SU-DHL-6 (cell line): ENCODE measurements at regions not wholly inside any gene's neighbourhood (a gene's known extent, or its start where the extent isn't known, plus 50 kb on each side); places are given as distances from the start of the nearest gene placed in this dataset.

Source experiments
- H2AFZ ChIP-seq: fragments of 200-600 bp; sonication (generic); 2 replicates; pipeline ENCODE4 v1.6.1; 2014; ENCODE audit warnings: low read depth, mild to moderate bottlenecking, moderate library complexity, mixed read lengths, antibody characterized with exemption, low read length; ENCODE audit not compliant: severe bottlenecking
- H3F3A ChIP-seq: fragments of 200-600 bp; shearing (Covaris generic); 2 replicates; pipeline ENCODE4 v1.6.0; 2016; ENCODE audit warnings: antibody characterized with exemption, mild to moderate bottlenecking; ENCODE audit not compliant: insufficient read depth
- H3K27ac ChIP-seq: fragments of 200-600 bp; sonication (generic); 2 replicates; pipeline ENCODE4 v1.5.1; 2016; ENCODE audit warnings: low read depth, mild to moderate bottlenecking, low read length, moderate library complexity, mixed read lengths
- H3K27me3 ChIP-seq: fragments of 200-600 bp; sonication (generic), shearing (Covaris generic); 2 replicates; pipeline ENCODE4 v1.6.0; 2014; ENCODE audit warnings: mild to moderate bottlenecking, low read length
- H3K36me3 ChIP-seq: fragments of 200-600 bp; sonication (generic); 2 replicates; pipeline ENCODE4 v1.6.1; 2014; ENCODE audit warnings: mild to moderate bottlenecking, low read length, mixed read lengths
- H3K4me2 ChIP-seq: fragments of 300-600, 200-600 bp; shearing (Covaris generic), sonication (generic); 2 replicates; pipeline ENCODE4 v1.6.0; 2014; ENCODE audit warnings: low read length, low read depth, mild to moderate bottlenecking; ENCODE audit not compliant: poor library complexity, severe bottlenecking
- H3K4me3 ChIP-seq: fragments of 200-600 bp; sonication (generic); 2 replicates; pipeline ENCODE4 v1.5.1; 2014; ENCODE audit warnings: antibody characterized with exemption, low read length, mild to moderate bottlenecking, mixed read lengths; ENCODE audit not compliant: insufficient read depth, poor library complexity, severe bottlenecking
- H3K79me2 ChIP-seq: fragments of 200-600 bp; sonication (generic); 2 replicates; pipeline ENCODE4 v1.6.1; 2014; ENCODE audit warnings: mild to moderate bottlenecking, low read length, moderate library complexity; ENCODE audit not compliant: insufficient read depth
- H3K9ac ChIP-seq: fragments of 200-600 bp; sonication (generic); 2 replicates; pipeline ENCODE4 v1.7.0; 2014; ENCODE audit warnings: mild to moderate bottlenecking, low read length
- H3K9me2 ChIP-seq: fragments of 200-600 bp; sonication (generic); replicated peaks from 2 replicates; pipeline ENCODE4 v1.6.1; 2014; ENCODE audit warnings: low read length; ENCODE audit not compliant: insufficient read depth
- H3K9me3 ChIP-seq: fragments of 200-600 bp; sonication (generic); 2 replicates; pipeline ENCODE4 v1.6.1; 2014; ENCODE audit warnings: low read length, mixed read lengths; ENCODE audit not compliant: insufficient read depth
- H4K20me1 ChIP-seq: fragments of 200-600 bp; sonication (generic); 2 replicates; pipeline ENCODE4 v1.6.1; 2014; ENCODE audit warnings: low read depth, mild to moderate bottlenecking, antibody characterized with exemption, low read length, moderate library complexity, mixed read lengths
- CTCF ChIP-seq: fragments of 200-600 bp; sonication (generic); IDR thresholded peaks from one replicate; pipeline ENCODE4 v1.5.1; 2017; ENCODE audit warnings: antibody characterized with exemption, mild to moderate bottlenecking, low read length, moderate library complexity; ENCODE audit not compliant: insufficient read depth, poor library complexity, severe bottlenecking
- EZH2phosphoT487 ChIP-seq: fragments of 200-600 bp; sonication (generic), shearing (Covaris generic); conservative IDR thresholded peaks from 2 replicates; pipeline ENCODE4 v1.6.1; 2018; ENCODE audit warnings: mild to moderate bottlenecking, antibody characterized with exemption, low read length, moderate library complexity, mixed read lengths

GRCh38 chr7:89666136-89666835 is 488.0 kb upstream of the STEAP1 start:
- H3F3A ChIP-seq, result no peaks in the 10 kb centered on the region
- no peaks in the 10 kb centered on the region for H3K9me3 ChIP-seq
- H3K27ac ChIP-seq, result no peak overlapping the region
- H2AFZ ChIP-seq, result no peak overlapping the region
- H3K9me2 ChIP-seq, result no peaks in the 10 kb centered on the region
- H3K79me2 ChIP-seq, result no peaks in the 10 kb centered on the region
- H3K36me3 ChIP-seq, result no peaks in the 10 kb centered on the region
- H3K27me3 ChIP-seq, result no peaks in the 10 kb centered on the region
- no peak overlapping the region for H3K9ac ChIP-seq
- H3K4me2 ChIP-seq, result no peak overlapping the region
- no peaks in the 10 kb centered on the region for H4K20me1 ChIP-seq
- TF ChIP-seq EZH2phosphoT487 (no peak), CTCF (no peak)
- no peak overlapping the region for H3K4me3 ChIP-seq

GRCh38 chr7:89680161-89680560 is 474.1 kb upstream of the STEAP1 start:
- no peaks in the 10 kb centered on the region for H3K79me2 ChIP-seq
- no peak overlapping the region for H2AFZ ChIP-seq
- H3F3A ChIP-seq, result no peaks in the 10 kb centered on the region
- no peaks in the 10 kb centered on the region for H4K20me1 ChIP-seq
- H3K9me3 ChIP-seq, result peaks cover 10% of the 10 kb centered on the region; the same call in 1 of the 2 replicates
- H3K4me2 ChIP-seq, result no peak overlapping the region
- no peak overlapping the region for H3K4me3 ChIP-seq
- H3K36me3 ChIP-seq, result no peaks in the 10 kb centered on the region
- H3K9ac ChIP-seq, result no peak overlapping the region
- H3K27ac ChIP-seq, result no peak overlapping the region
- TF ChIP-seq EZH2phosphoT487, result no peak
- H3K27me3 ChIP-seq, result no peaks in the 10 kb centered on the region
- no peaks in the 10 kb centered on the region for H3K9me2 ChIP-seq

GRCh38 chr7:89681448-89681847 is 472.8 kb upstream of the STEAP1 start:
- Histone ChIP-seq H3K27me3 (no peaks in the 10 kb centered on the region), H3K9me3 (peaks cover 7% of the 10 kb centered on the region; the same call in 1 of the 2 replicates), H2AFZ (no peak overlapping the region), H3K9me2 (no peaks in the 10 kb centered on the region), H3K27ac (no peak overlapping the region), H3K79me2 (no peaks in the 10 kb centered on the region), H3K36me3 (no peaks in the 10 kb centered on the region), H3K4me2 (no peak overlapping the region), H4K20me1 (no peaks in the 10 kb centered on the region), H3F3A (no peaks in the 10 kb centered on the region), H3K4me3 (no peak overlapping the region), H3K9ac (no peak overlapping the region)
- TF ChIP-seq CTCF, result no peak
- TF ChIP-seq EZH2phosphoT487, result no peak

- H3K36me3 ChIP-seq, result no peaks in the 10 kb centered on the region
- no peak overlapping the region for H3K9ac ChIP-seq
- H3K4me3 ChIP-seq, result no peak overlapping the region
- H3F3A ChIP-seq, result no peaks in the 10 kb centered on the region
- no peaks in the 10 kb centered on the region for H4K20me1 ChIP-seq
- no peaks in the 10 kb centered on the region for H3K9me2 ChIP-seq
- H2AFZ ChIP-seq, result no peak overlapping the region
- no peak overlapping the region for H3K27ac ChIP-seq
- peaks cover 7% of the 10 kb centered on the region; the same call in 1 of the 2 replicates for H3K9me3 ChIP-seq
- TF ChIP-seq EZH2phosphoT487, result no peak
- no peak for TF ChIP-seq CTCF
- H3K79me2 ChIP-seq, result no peaks in the 10 kb centered on the region
- no peaks in the 10 kb centered on the region for H3K27me3 ChIP-seq
- no peak overlapping the region for H3K4me2 ChIP-seq
Measured at GRCh38 chr7:89685287-89685686, 469.0 kb upstream of the STEAP1 start.
